Activated CD8-positive, alpha-beta memory T cell treated with anti-CD3 and anti-CD28 coated beads for 48 hours (primary cell): ENCODE measurements at regions not wholly inside any gene's neighbourhood (a gene's known extent, or its start where the extent isn't known, plus 50 kb on each side); places are given as distances from the start of the nearest gene placed in this dataset.
"Not testable (repeated sequence)": the region's sequence is repeated elsewhere in the genome, so short reads cannot be mapped to it uniquely, and the experiment has no call there.

Experiments used
- DNase-seq, 3 experiments: peaks; one replicate each; pipeline ENCODE4 v3.0.0-alpha.2; 2020; ENCODE audit warnings: low read depth in 2 of 3, low spot score in 2 of 3

- no peak for DNase-seq
These were observed 299.7 kb upstream of the CDH11 start for GRCh38 chr16:65421596-65421995.

- no peak for DNase-seq
These were observed 296.6 kb upstream of the CDH11 start for GRCh38 chr16:65418435-65418834.

- DNase-seq, result no peak
These were observed 293.6 kb upstream of the CDH11 start for GRCh38 chr16:65415460-65415859.

- DNase-seq, result no peak
These were observed 292.6 kb upstream of the CDH11 start for GRCh38 chr16:65414284-65414984.

GRCh38 chr16:65413861-65414260 is 292.0 kb upstream of the CDH11 start:
- no peak for DNase-seq

GRCh38 chr16:65410801-65411200 is 288.9 kb upstream of the CDH11 start:
- DNase-seq, result no peak

GRCh38 chr16:65409510-65409909 is 287.6 kb upstream of the CDH11 start:
- no peak for DNase-seq

GRCh38 chr16:65406933-65407332 is 285.1 kb upstream of the CDH11 start:
- no peak for DNase-seq

GRCh38 chr16:65406116-65406515 is 284.3 kb upstream of the CDH11 start:
- DNase-seq, result no peak

GRCh38 chr16:65394281-65394680 is 272.4 kb upstream of the CDH11 start:
- no peak for DNase-seq

GRCh38 chr16:65392806-65393565 is 271.1 kb upstream of the CDH11 start:
- DNase-seq, result no peak

- DNase-seq, result no peak
These were observed 266.7 kb upstream of the CDH11 start for GRCh38 chr16:65388592-65388991.

- no peak for DNase-seq
These were observed 264.8 kb upstream of the CDH11 start for GRCh38 chr16:65386672-65387071.

- no peak for DNase-seq
These were observed 262.6 kb upstream of the CDH11 start for GRCh38 chr16:65384441-65384840.

GRCh38 chr16:65377195-65377594 is 255.3 kb upstream of the CDH11 start:
- no peak for DNase-seq

GRCh38 chr16:65376601-65377000 is 254.7 kb upstream of the CDH11 start:
- DNase-seq, result no peak

GRCh38 chr16:65375651-65376050 is 253.8 kb upstream of the CDH11 start:
- no peak for DNase-seq

GRCh38 chr16:65373097-65373496 is 251.2 kb upstream of the CDH11 start:
- no peak for DNase-seq

- DNase-seq, result no peak
These were observed 250.3 kb upstream of the CDH11 start for GRCh38 chr16:65372171-65372570.

- DNase-seq, result no peak
These were observed 244.2 kb upstream of the CDH11 start for GRCh38 chr16:65365732-65366715.

GRCh38 chr16:65356721-65357120 is 234.9 kb upstream of the CDH11 start:
- not testable (repeated sequence) for DNase-seq

GRCh38 chr16:65355706-65356105 is 233.8 kb upstream of the CDH11 start:
- DNase-seq, result no peak
